ENCODE measurements at regions not wholly inside any gene's neighbourhood (a gene's known extent, or its start where the extent isn't known, plus 50 kb on each side); places are given as distances from the start of the nearest gene placed in this dataset.

- no peak for TF ChIP-seq ZNF589 (CRISPR knock-in tag; IDR thresholded peaks at IDR 0.05; ENCODE audit: low read depth)
- TF ChIP-seq EHMT2 (IDR thresholded peaks at IDR 0.05) = no peak
- no peak for TF ChIP-seq USF1 (CRISPR knock-in tag; IDR thresholded peaks at IDR 0.05)
- TF ChIP-seq ZBTB40 (IDR thresholded peaks at IDR 0.05) = no peak
- TF ChIP-seq ZBTB40 (CRISPR knock-in tag; IDR thresholded peaks at IDR 0.05) = no peak
- TF ChIP-seq ZFP91 (CRISPR knock-in tag; IDR thresholded peaks at IDR 0.05) = no peak
- no peak for TF ChIP-seq ZNF175 (CRISPR knock-in tag; IDR thresholded peaks at IDR 0.05; ENCODE audit: low read depth)
- no peak for TF ChIP-seq ZNF23 (CRISPR knock-in tag; IDR thresholded peaks at IDR 0.05)
- TF ChIP-seq BRD9 (IDR thresholded peaks at IDR 0.05; ENCODE audit: low read depth, partially characterized antibody) = no peak
These were observed 82.6 kb upstream of the WIPF1 start (continued) for GRCh38 chr2:174680221-174680620.
